CD1c-positive myeloid dendritic cell (primary cell): ENCODE measurements at regions not wholly inside any gene's neighbourhood (a gene's known extent, or its start where the extent isn't known, plus 50 kb on each side); places are given as distances from the start of the nearest gene placed in this dataset.

Source experiments
- DNase-seq: peaks from one replicate; pipeline ENCODE4 v3.0.0-alpha.2; 2016; ENCODE audit errors: extremely low spot score

- DNase-seq, result no peak
These were observed 71.7 kb upstream of the AGTR1 start for GRCh38 chr3:148625991-148626390.

DNA sequence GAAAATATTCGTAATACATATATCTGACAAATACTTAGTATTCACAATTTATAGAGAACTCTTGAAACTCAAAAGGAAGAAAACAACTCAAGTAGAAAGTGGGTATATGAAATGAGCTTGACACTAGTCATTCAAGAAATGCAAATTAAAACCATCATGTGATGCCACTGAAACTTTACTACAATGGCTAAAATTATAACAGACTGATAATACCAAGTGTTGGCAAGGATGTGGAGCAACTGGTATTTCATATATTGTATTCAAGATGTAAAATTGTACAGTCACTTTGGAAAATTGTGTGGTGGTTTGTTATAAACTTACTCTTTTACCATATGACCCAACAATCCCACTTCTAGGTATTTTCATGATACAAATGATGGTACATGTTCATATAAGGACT is 68.7 kb upstream of the AGTR1 start:
- DNase-seq, result no peak

DNA sequence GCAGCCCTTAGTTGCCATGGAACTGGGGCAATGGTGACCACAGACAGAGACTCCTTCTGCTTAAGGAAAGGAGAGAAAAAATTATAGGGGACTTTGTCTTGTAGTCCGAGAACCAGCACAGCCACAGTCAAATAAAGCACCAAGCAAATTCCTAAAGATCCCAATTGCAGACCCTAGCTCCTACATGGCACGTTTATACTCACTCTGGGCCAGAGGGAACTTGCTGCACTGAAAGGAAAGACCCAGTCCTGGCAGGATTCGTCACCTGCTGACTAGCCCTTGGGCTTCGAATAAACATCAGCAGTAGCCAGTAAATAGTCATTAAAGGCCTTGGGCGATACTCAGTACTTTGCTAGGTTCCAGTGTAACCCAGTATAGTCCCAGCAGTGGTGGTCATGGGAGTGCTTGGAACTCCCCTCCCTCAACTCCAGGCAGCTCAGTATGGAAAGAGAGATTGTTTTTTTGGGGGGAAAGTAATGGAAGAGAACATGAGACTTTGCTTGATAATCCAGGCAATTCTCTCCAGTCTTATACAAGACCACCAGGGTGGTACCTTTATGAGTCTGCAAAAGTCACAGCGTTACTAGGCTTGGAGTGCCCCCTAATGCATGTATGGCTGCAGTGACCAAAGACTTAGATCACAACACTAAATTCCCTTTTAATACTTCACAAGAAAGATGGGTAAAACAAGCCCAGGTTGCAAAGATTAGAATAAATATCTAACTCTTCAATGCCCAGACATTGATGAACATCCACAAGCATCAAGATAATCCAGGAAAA is 66.4 kb upstream of the AGTR1 start:
- DNase-seq, result no peak

GRCh38 chr3:148641722-148642121 is 56.0 kb upstream of the AGTR1 start:
- DNase-seq, result peak; percentile 29

- no peak for DNase-seq
These were observed 55.5 kb upstream of the AGTR1 start for GRCh38 chr3:148642214-148642613.

DNA sequence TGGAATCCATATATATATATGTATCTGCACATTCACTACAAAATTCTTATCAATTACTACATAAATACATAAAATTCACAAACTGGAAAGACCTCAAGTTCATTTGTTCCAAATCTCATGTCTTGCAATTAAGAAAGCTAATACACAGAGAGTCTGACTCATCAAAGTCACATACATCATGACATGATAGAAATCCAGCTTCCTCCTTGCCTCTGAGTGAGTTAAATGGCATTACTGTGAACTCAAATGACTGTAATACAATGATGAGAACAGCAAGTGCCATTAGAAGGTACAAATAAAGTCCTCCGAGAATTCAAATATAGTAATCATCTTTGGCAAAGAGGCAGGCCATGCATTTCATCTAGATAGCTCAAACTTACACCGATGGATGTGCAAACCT is 55.1 kb upstream of the AGTR1 start:
- peak; percentile 12 for DNase-seq

GRCh38 chr3:148643389-148643840 is 54.3 kb upstream of the AGTR1 start:
- no peak for DNase-seq

DNA sequence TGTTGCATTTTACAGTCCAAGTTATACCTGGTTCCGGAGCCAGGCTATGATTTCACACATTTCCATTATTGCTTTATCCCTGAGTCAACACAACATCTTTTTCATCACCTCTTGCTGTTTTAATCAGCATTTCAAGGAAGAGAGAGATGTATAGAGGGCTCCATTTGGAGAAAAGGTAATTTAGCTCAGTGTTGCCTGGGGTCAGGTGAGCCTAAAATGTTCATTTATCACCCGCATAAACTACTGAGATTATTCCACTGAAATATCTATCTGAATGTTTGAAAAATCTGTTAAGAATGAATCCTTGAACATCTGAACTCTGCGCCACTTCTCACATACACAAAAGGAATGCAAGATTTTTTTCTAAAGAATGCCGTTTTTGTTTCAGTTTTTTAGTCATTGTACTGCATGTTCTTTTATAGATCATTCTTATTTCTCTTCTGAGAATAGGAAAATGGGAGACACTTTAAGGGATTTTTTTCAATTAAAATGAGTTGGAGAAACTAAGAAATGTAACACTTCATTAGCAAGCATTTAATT is 51.5 kb upstream of the AGTR1 start:
- DNase-seq, result no peak
